NB4 (cell line): ENCODE measurements at regions not wholly inside any gene's neighbourhood (a gene's known extent, or its start where the extent isn't known, plus 50 kb on each side); places are given as distances from the start of the nearest gene placed in this dataset.

Experiments used
- CTCF ChIP-seq: IDR thresholded peaks from one replicate; pipeline ENCODE4 v1.5.1; 2012; ENCODE audit warnings: low read depth, low read length
- MYC ChIP-seq: IDR thresholded peaks from 2 replicates; pipeline ENCODE4 v1.6.1; 2011; ENCODE audit warnings: low read depth, low read length
- POLR2A ChIP-seq: IDR thresholded peaks from 2 replicates; pipeline ENCODE4 v1.6.1; 2011; ENCODE audit warnings: mild to moderate bottlenecking; ENCODE audit not compliant: insufficient read length; ENCODE audit errors: extremely low read depth

DNA sequence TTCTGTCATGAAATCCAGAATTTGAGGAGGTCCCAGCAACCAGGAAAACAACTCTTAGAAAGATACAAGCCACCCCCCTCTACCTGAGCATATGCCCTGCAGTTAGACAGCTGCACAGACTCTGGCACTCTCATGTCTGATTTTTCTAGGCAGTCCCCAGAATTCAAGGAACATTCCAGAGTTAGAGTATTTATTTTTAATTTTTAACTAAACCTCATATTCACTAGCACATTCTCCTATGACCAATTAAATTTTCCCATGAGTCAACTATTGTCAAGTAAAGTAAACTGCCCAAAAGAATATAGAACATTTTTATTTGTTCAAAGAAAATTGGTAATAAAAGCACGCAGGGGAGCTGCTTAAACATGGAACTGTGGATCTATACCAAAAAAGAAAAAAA lies 490.5 kb upstream of the SEMA6A start:
- TF ChIP-seq CTCF (no peak), POLR2A (no peak), MYC (no peak)
